GM13976 (cell line): ENCODE measurements at regions not wholly inside any gene's neighbourhood (a gene's known extent, or its start where the extent isn't known, plus 50 kb on each side); places are given as distances from the start of the nearest gene placed in this dataset.
A peak's percentile ranks its signal among the peaks of the same experiment; 100 is the strongest.

Source experiments
- DNase-seq: peaks from one replicate; pipeline ENCODE4 v3.0.0; 2012; ENCODE audit warnings: low spot score
- CTCF ChIP-seq: IDR thresholded peaks from 2 replicates; pipeline ENCODE4 v1.5.1; 2012; ENCODE audit warnings: borderline replicate concordance, mild to moderate bottlenecking; ENCODE audit not compliant: insufficient read depth; ENCODE audit errors: extremely low read depth, missing control alignments, control extremely low read depth
- in situ Hi-C: fragments of 300-500 bp; cut with MboI; formaldehyde crosslinking; loops from one replicate; pipeline ENCODE4 v1.12.0; 2022; ENCODE audit warnings: low sequenced_read_pairs, mixed read lengths, inconsistent platforms; ENCODE audit not compliant: unreplicated experiment

GRCh38 chr14:86971292-86971691 is 1021.7 kb downstream of the GALC start:
- no peak for DNase-seq
- no peak for TF ChIP-seq CTCF
- in situ Hi-C loops: no loop called here

GRCh38 chr14:86961106-86961716 is 1031.8 kb downstream of the GALC start:
- no peak for DNase-seq
- in situ Hi-C loops: no loop called here
- TF ChIP-seq CTCF: peak; percentile 23

GRCh38 chr14:86955771-86956354 is 1037.1 kb downstream of the GALC start:
- no peak for TF ChIP-seq CTCF
- no peak for DNase-seq
- in situ Hi-C loops: no loop called here

- in situ Hi-C loops: no loop called here
- no peak for DNase-seq
- TF ChIP-seq CTCF: no peak
Observed at GRCh38 chr14:86954623-86955022, 1038.4 kb downstream of the GALC start.

GRCh38 chr14:86946446-86946845 is 1046.5 kb downstream of the GALC start:
- DNase-seq: no peak
- in situ Hi-C loops: no loop called here
- no peak for TF ChIP-seq CTCF

- TF ChIP-seq CTCF: no peak
Observed at GRCh38 chr14:86944434-86944833, 1048.5 kb downstream of the GALC start.

More at GRCh38 chr14:86944434-86944833, 1048.5 kb downstream of the GALC start:
- DNase-seq: no peak
- in situ Hi-C loops: no loop called here
